ENCODE measurements at regions not wholly inside any gene's neighbourhood (a gene's known extent, or its start where the extent isn't known, plus 50 kb on each side); places are given as distances from the start of the nearest gene placed in this dataset.

- H3K27ac ChIP-seq (ENCODE audit: low read depth, low read length): no peak overlapping the region
- no peak overlapping the region for H3K4me3 ChIP-seq (ENCODE audit: insufficient read depth, low read length, poor library complexity, severe bottlenecking)
- H3K9me3 ChIP-seq (ENCODE audit: insufficient read depth, low read length): no peaks in the 10 kb centered on the region
- no peaks in the 10 kb centered on the region for H3K79me2 ChIP-seq (ENCODE audit: insufficient read depth, low read length)
- H2AFZ ChIP-seq (ENCODE audit: low read depth, low read length, severe bottlenecking): no peak overlapping the region
- TF ChIP-seq EZH2phosphoT487 (conservative IDR thresholded peaks at IDR 0.05; ENCODE audit: low read length): no peak
- TF ChIP-seq, protein P1, sequence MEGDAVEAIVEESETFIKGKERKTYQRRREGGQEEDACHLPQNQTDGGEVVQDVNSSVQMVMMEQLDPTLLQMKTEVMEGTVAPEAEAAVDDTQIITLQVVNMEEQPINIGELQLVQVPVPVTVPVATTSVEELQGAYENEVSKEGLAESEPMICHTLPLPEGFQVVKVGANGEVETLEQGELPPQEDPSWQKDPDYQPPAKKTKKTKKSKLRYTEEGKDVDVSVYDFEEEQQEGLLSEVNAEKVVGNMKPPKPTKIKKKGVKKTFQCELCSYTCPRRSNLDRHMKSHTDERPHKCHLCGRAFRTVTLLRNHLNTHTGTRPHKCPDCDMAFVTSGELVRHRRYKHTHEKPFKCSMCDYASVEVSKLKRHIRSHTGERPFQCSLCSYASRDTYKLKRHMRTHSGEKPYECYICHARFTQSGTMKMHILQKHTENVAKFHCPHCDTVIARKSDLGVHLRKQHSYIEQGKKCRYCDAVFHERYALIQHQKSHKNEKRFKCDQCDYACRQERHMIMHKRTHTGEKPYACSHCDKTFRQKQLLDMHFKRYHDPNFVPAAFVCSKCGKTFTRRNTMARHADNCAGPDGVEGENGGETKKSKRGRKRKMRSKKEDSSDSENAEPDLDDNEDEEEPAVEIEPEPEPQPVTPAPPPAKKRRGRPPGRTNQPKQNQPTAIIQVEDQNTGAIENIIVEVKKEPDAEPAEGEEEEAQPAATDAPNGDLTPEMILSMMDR (IDR thresholded peaks at IDR 0.05; ENCODE audit: insufficient read depth, low read length, poor library complexity, severe bottlenecking): no peak
- no peaks in the 10 kb centered on the region for H3K27me3 ChIP-seq (ENCODE audit: low read length)
- H4K20me1 ChIP-seq (ENCODE audit: low read depth, low read length): no peaks in the 10 kb centered on the region
- no peaks in the 10 kb centered on the region for H3F3A ChIP-seq (ENCODE audit: insufficient read depth)
- H3K4me2 ChIP-seq (ENCODE audit: low read depth, low read length, poor library complexity, severe bottlenecking): no peak overlapping the region
- H3K9ac ChIP-seq (ENCODE audit: low read length): no peak overlapping the region
- H3K9me2 ChIP-seq (replicated peaks; ENCODE audit: insufficient read depth, low read length): no peaks in the 10 kb centered on the region
- no peaks in the 10 kb centered on the region for H3K36me3 ChIP-seq (ENCODE audit: low read length)
Measured at GRCh38 chr6:47131773-47132172, 89.6 kb upstream of the ADGRF1 start.

DNA sequence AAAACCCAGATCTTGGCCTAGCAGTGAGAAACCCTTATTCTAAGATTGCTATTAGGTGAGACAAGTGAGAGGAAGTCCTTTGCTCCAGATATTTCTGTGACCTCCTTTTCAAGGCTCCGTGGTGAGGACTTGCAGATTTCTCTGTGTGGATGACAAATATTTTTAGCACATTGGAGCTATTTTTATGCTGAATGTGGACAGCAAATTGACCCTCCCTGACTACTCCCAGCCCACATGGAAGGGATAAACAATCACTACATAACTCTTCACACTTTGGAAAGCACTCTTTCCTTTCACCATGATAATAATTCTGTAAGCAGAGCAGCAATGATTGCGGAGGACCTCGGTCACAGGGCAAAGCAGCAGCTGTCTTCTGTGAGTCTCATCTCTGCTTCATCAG is 88.0 kb upstream of the ADGRF1 start:
- H3K9ac ChIP-seq (ENCODE audit: low read length): no peak overlapping the region
- no peaks in the 10 kb centered on the region for H3K27me3 ChIP-seq (ENCODE audit: low read length)
- H3K4me2 ChIP-seq (ENCODE audit: low read depth, low read length, poor library complexity, severe bottlenecking): no peak overlapping the region
- no peak overlapping the region for H3K4me3 ChIP-seq (ENCODE audit: insufficient read depth, low read length, poor library complexity, severe bottlenecking)
- no peaks in the 10 kb centered on the region for H3K9me3 ChIP-seq (ENCODE audit: insufficient read depth, low read length)
- H3K36me3 ChIP-seq (ENCODE audit: low read length): no peaks in the 10 kb centered on the region
- H2AFZ ChIP-seq (ENCODE audit: low read depth, low read length, severe bottlenecking): no peak overlapping the region
- H3K79me2 ChIP-seq (ENCODE audit: insufficient read depth, low read length): no peaks in the 10 kb centered on the region
- H3K27ac ChIP-seq (ENCODE audit: low read depth, low read length): no peak overlapping the region
- TF ChIP-seq, protein P1 (IDR thresholded peaks at IDR 0.05; ENCODE audit: insufficient read depth, low read length, poor library complexity, severe bottlenecking): no peak
- TF ChIP-seq EZH2phosphoT487 (conservative IDR thresholded peaks at IDR 0.05; ENCODE audit: low read length): no peak
- H4K20me1 ChIP-seq (ENCODE audit: low read depth, low read length): no peaks in the 10 kb centered on the region
- H3K9me2 ChIP-seq (replicated peaks; ENCODE audit: insufficient read depth, low read length): no peaks in the 10 kb centered on the region
- no peaks in the 10 kb centered on the region for H3F3A ChIP-seq (ENCODE audit: insufficient read depth)

DNA sequence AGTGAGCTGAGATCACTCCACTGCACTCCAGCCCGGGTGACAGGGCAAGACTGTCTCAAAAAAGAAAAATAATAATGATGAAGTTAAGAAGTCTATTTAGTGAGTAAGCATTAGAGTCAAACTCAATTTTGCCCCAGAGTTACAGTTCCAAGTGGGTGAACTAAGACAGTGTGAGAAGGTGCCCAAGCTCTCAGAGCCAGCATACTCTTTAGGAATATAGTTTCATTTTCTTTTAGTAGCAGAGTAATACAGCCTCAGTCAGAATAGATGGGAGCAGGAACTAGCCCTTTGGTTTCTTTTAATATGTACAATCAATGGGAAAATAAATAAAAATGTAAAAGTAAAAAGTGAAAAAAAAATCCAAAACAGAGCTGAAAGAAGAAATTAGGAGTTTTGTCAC is 87.0 kb upstream of the ADGRF1 start:
- no peaks in the 10 kb centered on the region for H4K20me1 ChIP-seq (ENCODE audit: low read depth, low read length)
- H3K4me2 ChIP-seq (ENCODE audit: low read depth, low read length, poor library complexity, severe bottlenecking): no peak overlapping the region
- H3K79me2 ChIP-seq (ENCODE audit: insufficient read depth, low read length): no peaks in the 10 kb centered on the region
- H3K4me3 ChIP-seq (ENCODE audit: insufficient read depth, low read length, poor library complexity, severe bottlenecking): no peak overlapping the region
- H2AFZ ChIP-seq (ENCODE audit: low read depth, low read length, severe bottlenecking): no peak overlapping the region
- no peaks in the 10 kb centered on the region for H3K27me3 ChIP-seq (ENCODE audit: low read length)
- no peaks in the 10 kb centered on the region for H3K9me3 ChIP-seq (ENCODE audit: insufficient read depth, low read length)
- H3F3A ChIP-seq (ENCODE audit: insufficient read depth): no peaks in the 10 kb centered on the region
- no peaks in the 10 kb centered on the region for H3K9me2 ChIP-seq (replicated peaks; ENCODE audit: insufficient read depth, low read length)
- no peak overlapping the region for H3K9ac ChIP-seq (ENCODE audit: low read length)
- TF ChIP-seq, protein P1 (IDR thresholded peaks at IDR 0.05; ENCODE audit: insufficient read depth, low read length, poor library complexity, severe bottlenecking): no peak
- TF ChIP-seq EZH2phosphoT487 (conservative IDR thresholded peaks at IDR 0.05; ENCODE audit: low read length): no peak
- H3K27ac ChIP-seq (ENCODE audit: low read depth, low read length): no peak overlapping the region
- H3K36me3 ChIP-seq (ENCODE audit: low read length): no peaks in the 10 kb centered on the region
